ENCODE measurements at regions not wholly inside any gene's neighbourhood (a gene's known extent, or its start where the extent isn't known, plus 50 kb on each side); places are given as distances from the start of the nearest gene placed in this dataset.

DNA sequence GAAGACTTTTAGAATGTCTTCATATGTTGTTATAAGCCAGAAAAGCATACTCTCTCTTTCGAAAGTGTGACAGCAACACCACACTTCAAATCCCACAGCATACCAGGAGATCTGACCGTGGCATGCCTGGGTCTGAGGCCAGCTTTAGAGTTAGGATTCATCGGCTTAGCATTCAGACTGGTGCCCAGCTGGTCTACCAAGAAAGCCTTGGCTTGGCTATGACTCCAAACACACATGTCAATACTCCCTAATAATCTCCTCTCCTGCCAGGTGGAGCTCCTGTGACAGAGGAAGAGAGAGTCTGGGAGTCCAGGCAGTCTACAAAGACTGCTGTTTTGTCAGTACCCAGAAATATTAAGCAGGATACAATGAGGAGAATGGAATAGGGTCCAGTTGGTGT lies 77.1 kb upstream of the MAN1A1 start:
- TF ChIP-seq, protein P1, sequence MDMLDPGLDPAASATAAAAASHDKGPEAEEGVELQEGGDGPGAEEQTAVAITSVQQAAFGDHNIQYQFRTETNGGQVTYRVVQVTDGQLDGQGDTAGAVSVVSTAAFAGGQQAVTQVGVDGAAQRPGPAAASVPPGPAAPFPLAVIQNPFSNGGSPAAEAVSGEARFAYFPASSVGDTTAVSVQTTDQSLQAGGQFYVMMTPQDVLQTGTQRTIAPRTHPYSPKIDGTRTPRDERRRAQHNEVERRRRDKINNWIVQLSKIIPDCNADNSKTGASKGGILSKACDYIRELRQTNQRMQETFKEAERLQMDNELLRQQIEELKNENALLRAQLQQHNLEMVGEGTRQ (IDR thresholded peaks at IDR 0.05; ENCODE audit: low read depth, low read length) = no peak
- TF ChIP-seq, protein P2, sequence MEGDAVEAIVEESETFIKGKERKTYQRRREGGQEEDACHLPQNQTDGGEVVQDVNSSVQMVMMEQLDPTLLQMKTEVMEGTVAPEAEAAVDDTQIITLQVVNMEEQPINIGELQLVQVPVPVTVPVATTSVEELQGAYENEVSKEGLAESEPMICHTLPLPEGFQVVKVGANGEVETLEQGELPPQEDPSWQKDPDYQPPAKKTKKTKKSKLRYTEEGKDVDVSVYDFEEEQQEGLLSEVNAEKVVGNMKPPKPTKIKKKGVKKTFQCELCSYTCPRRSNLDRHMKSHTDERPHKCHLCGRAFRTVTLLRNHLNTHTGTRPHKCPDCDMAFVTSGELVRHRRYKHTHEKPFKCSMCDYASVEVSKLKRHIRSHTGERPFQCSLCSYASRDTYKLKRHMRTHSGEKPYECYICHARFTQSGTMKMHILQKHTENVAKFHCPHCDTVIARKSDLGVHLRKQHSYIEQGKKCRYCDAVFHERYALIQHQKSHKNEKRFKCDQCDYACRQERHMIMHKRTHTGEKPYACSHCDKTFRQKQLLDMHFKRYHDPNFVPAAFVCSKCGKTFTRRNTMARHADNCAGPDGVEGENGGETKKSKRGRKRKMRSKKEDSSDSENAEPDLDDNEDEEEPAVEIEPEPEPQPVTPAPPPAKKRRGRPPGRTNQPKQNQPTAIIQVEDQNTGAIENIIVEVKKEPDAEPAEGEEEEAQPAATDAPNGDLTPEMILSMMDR (conservative IDR thresholded peaks at IDR 0.05; ENCODE audit: low read depth, low read length) = no peak
- TF ChIP-seq POLR2A (IDR thresholded peaks at IDR 0.05; ENCODE audit: low read depth, low read length) (no peak), SMC3 (IDR thresholded peaks at IDR 0.05; ENCODE audit: low read depth, low read length) (no peak), RFX5 (IDR thresholded peaks at IDR 0.05; ENCODE audit: low read depth, low read length) (no peak), RAD21 (IDR thresholded peaks at IDR 0.05; ENCODE audit: low read length) (no peak), CHD1 (IDR thresholded peaks at IDR 0.05; ENCODE audit: low read depth, low read length) (no peak), FOS (IDR thresholded peaks at IDR 0.05; ENCODE audit: low read depth, low read length) (no peak), BHLHE40 (IDR thresholded peaks at IDR 0.05; ENCODE audit: low read depth, low read length) (no peak)
- TF ChIP-seq, protein P3, sequence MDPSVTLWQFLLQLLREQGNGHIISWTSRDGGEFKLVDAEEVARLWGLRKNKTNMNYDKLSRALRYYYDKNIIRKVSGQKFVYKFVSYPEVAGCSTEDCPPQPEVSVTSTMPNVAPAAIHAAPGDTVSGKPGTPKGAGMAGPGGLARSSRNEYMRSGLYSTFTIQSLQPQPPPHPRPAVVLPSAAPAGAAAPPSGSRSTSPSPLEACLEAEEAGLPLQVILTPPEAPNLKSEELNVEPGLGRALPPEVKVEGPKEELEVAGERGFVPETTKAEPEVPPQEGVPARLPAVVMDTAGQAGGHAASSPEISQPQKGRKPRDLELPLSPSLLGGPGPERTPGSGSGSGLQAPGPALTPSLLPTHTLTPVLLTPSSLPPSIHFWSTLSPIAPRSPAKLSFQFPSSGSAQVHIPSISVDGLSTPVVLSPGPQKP (IDR thresholded peaks at IDR 0.05; ENCODE audit: borderline replicate concordance, low read depth, low read length) = no peak

Measured in IMR-90 (cell line).